ENCODE measurements at regions not wholly inside any gene's neighbourhood (a gene's known extent, or its start where the extent isn't known, plus 50 kb on each side); places are given as distances from the start of the nearest gene placed in this dataset.

DNA sequence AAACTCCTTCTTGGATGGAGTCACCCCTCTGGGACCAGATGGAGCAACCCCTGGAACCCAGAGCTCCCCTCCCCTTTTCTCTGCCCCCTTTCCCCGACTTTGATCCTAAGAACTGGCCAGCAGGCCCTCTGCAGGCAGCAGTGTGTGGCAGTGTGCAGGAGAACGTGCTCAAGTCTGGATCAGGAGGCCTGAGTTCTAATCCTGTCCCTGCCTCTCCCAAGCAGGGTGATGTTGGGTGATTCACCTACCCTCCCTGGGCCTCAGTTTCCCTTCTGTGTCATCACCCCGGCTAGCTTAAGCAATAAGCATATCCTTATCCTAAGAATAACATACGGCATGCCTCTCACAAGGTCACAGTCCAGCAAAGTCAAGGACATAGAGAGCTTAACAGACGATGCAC lies 67.6 kb downstream of the C9orf50 start:
- TF ChIP-seq, protein P1, sequence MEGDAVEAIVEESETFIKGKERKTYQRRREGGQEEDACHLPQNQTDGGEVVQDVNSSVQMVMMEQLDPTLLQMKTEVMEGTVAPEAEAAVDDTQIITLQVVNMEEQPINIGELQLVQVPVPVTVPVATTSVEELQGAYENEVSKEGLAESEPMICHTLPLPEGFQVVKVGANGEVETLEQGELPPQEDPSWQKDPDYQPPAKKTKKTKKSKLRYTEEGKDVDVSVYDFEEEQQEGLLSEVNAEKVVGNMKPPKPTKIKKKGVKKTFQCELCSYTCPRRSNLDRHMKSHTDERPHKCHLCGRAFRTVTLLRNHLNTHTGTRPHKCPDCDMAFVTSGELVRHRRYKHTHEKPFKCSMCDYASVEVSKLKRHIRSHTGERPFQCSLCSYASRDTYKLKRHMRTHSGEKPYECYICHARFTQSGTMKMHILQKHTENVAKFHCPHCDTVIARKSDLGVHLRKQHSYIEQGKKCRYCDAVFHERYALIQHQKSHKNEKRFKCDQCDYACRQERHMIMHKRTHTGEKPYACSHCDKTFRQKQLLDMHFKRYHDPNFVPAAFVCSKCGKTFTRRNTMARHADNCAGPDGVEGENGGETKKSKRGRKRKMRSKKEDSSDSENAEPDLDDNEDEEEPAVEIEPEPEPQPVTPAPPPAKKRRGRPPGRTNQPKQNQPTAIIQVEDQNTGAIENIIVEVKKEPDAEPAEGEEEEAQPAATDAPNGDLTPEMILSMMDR (IDR thresholded peaks at IDR 0.05; ENCODE audit: low read depth, low read length, poor library complexity, severe bottlenecking) = no peak
- no peak for TF ChIP-seq EZH2phosphoT487 (IDR thresholded peaks at IDR 0.05; ENCODE audit: borderline replicate concordance, low read length)

Measured in DOHH2 (cell line).